D341Med (cell line): ENCODE measurements at regions not wholly inside any gene's neighbourhood (a gene's known extent, or its start where the extent isn't known, plus 50 kb on each side); places are given as distances from the start of the nearest gene placed in this dataset.

Source experiments
- DNase-seq: peaks from one replicate; pipeline ENCODE4 v3.0.0; 2012; ENCODE audit warnings: low spot score

- DNase-seq, result no peak
Observed at GRCh38 chr16:86365513-86366273, 144.6 kb upstream of the FOXF1 start.

- no peak for DNase-seq
Observed at GRCh38 chr16:86366481-86366880, 143.8 kb upstream of the FOXF1 start.

- no peak for DNase-seq
Observed at GRCh38 chr16:86367291-86368072, 142.8 kb upstream of the FOXF1 start.

GRCh38 chr16:86368261-86368660, 142.1 kb upstream of the FOXF1 start:
- DNase-seq, result no peak

- DNase-seq, result no peak
Observed at GRCh38 chr16:86370062-86370461, 140.3 kb upstream of the FOXF1 start.

GRCh38 chr16:86371083-86371803, 139.1 kb upstream of the FOXF1 start:
- DNase-seq, result no peak

GRCh38 chr16:86372193-86372592, 138.1 kb upstream of the FOXF1 start:
- DNase-seq, result no peak

GRCh38 chr16:86373276-86373901, 136.9 kb upstream of the FOXF1 start:
- DNase-seq, result no peak

GRCh38 chr16:86374603-86375130, 135.7 kb upstream of the FOXF1 start:
- DNase-seq, result no peak

- DNase-seq, result no peak
Observed at GRCh38 chr16:86375364-86375763, 135.0 kb upstream of the FOXF1 start.

- DNase-seq, result no peak
Observed at GRCh38 chr16:86375851-86376250, 134.5 kb upstream of the FOXF1 start.

- DNase-seq, result no peak
Observed at GRCh38 chr16:86376837-86377236, 133.5 kb upstream of the FOXF1 start.

- no peak for DNase-seq
Observed at GRCh38 chr16:86377251-86378022, 132.9 kb upstream of the FOXF1 start.

GRCh38 chr16:86378128-86378527, 132.2 kb upstream of the FOXF1 start:
- DNase-seq, result no peak

GRCh38 chr16:86378831-86379504, 131.4 kb upstream of the FOXF1 start:
- no peak for DNase-seq

- DNase-seq, result no peak
Observed at GRCh38 chr16:86379505-86379846, 130.9 kb upstream of the FOXF1 start.

- DNase-seq, result no peak
Observed at GRCh38 chr16:86380030-86380429, 130.3 kb upstream of the FOXF1 start.

- DNase-seq, result no peak
Observed at GRCh38 chr16:86381491-86381890, 128.8 kb upstream of the FOXF1 start.

- DNase-seq, result no peak
Observed at GRCh38 chr16:86382067-86382773, 128.1 kb upstream of the FOXF1 start.

- no peak for DNase-seq
Observed at GRCh38 chr16:86382774-86383407, 127.4 kb upstream of the FOXF1 start.
